Smooth muscle cell (in vitro differentiated cells): ENCODE measurements at regions not wholly inside any gene's neighbourhood (a gene's known extent, or its start where the extent isn't known, plus 50 kb on each side); places are given as distances from the start of the nearest gene placed in this dataset.

Experiments
- DNase-seq: peaks from one replicate; lab custom pipeline; 2025; ENCODE audit not compliant: unreplicated experiment; lab: John Stamatoyannopoulos, UW
- H2AFZ ChIP-seq: fragments of 200-600 bp; sonication (generic); 2 replicates; pipeline ENCODE4 v1.6.0; 2016; ENCODE audit warnings: antibody characterized with exemption, low read depth, mild to moderate bottlenecking
- H3F3A ChIP-seq: fragments of 200-600 bp; sonication (generic); 2 replicates; pipeline ENCODE4 v1.6.0; 2017; ENCODE audit warnings: antibody characterized with exemption, low read depth
- H3K27ac ChIP-seq: fragments of 200-600 bp; sonication (generic); 2 replicates; pipeline ENCODE4 v1.5.1; 2016; ENCODE audit warnings: low read depth, mild to moderate bottlenecking
- H3K27me3 ChIP-seq: fragments of 200-600 bp; sonication (generic); 2 replicates; pipeline ENCODE4 v1.6.1; 2016; ENCODE audit warnings: low read depth, mild to moderate bottlenecking
- H3K36me3 ChIP-seq: fragments of 200-600 bp; sonication (generic); 2 replicates; pipeline ENCODE4 v1.5.1; 2016; ENCODE audit warnings: low read depth
- H3K4me1 ChIP-seq: fragments of 200-600 bp; sonication (generic); 2 replicates; pipeline ENCODE4 v1.5.1; 2016; ENCODE audit warnings: low read depth
- H3K4me2 ChIP-seq: fragments of 200-600 bp; sonication (generic); 2 replicates; pipeline ENCODE4 v1.6.0; 2016; ENCODE audit warnings: mild to moderate bottlenecking
- H3K4me3 ChIP-seq: fragments of 200-600 bp; sonication (generic); 2 replicates; pipeline ENCODE4 v1.5.1; 2016; ENCODE audit warnings: mild to moderate bottlenecking
- H3K79me2 ChIP-seq: fragments of 200-600 bp; sonication (generic); 2 replicates; pipeline ENCODE4 v1.6.0; 2016; ENCODE audit warnings: low read depth, mild to moderate bottlenecking
- H3K9ac ChIP-seq: fragments of 200-600 bp; sonication (generic); 2 replicates; pipeline ENCODE4 v1.6.0; 2016; ENCODE audit warnings: low read depth
- H3K9me3 ChIP-seq: fragments of 200-600 bp; sonication (generic); replicated peaks from 2 replicates; pipeline ENCODE4 v1.5.1; 2016; ENCODE audit warnings: low read depth
- H4K20me1 ChIP-seq: fragments of 200-600 bp; sonication (generic); 2 replicates; pipeline ENCODE4 v1.6.0; 2016; ENCODE audit warnings: low read depth
- CTCF ChIP-seq: fragments of 200-600 bp; sonication (generic); IDR thresholded peaks from 2 replicates; pipeline ENCODE4 v1.5.1; 2017; ENCODE audit warnings: borderline replicate concordance, mild to moderate bottlenecking, antibody characterized with exemption; ENCODE audit not compliant: insufficient read depth, poor library complexity, severe bottlenecking
- WGBS: methylation state at CpG from one replicate; pipeline ENCODE4 v1.1.7; 2016; ENCODE audit warnings: low lambda C conversion rate; 5-methylcytosine and 5-hydroxymethylcytosine counted together

GRCh38 chr1:173267453-173267945 lies 60.4 kb upstream of the TNFSF4 start:
- H3K9me3 ChIP-seq = no peaks in the 10 kb centered on the region
- TF ChIP-seq CTCF = no peak
- no peak overlapping the region for H3K9ac ChIP-seq
- WGBS = 43% methylated on average over 2 of the region's 2 CpGs
- no peaks in the 10 kb centered on the region for H3K27me3 ChIP-seq
- H3K36me3 ChIP-seq = no peaks in the 10 kb centered on the region
- no peak overlapping the region for H3K4me3 ChIP-seq
- H4K20me1 ChIP-seq = no peaks in the 10 kb centered on the region
- no peak overlapping the region for H2AFZ ChIP-seq
- H3K79me2 ChIP-seq = no peaks in the 10 kb centered on the region
- H3K4me2 ChIP-seq = peak overlapping the region; percentile 11
- peaks cover 6% of the 10 kb centered on the region for H3F3A ChIP-seq
- peaks cover 13% of the 10 kb centered on the region for H3K4me1 ChIP-seq
- H3K27ac ChIP-seq = peak overlapping the region; percentile 51
- no peak for DNase-seq

- 97% methylated on average over 1 of the region's 1 CpG for WGBS
Observed at GRCh38 chr1:173268261-173268660, 61.1 kb upstream of the TNFSF4 start.

GRCh38 chr1:173268786-173269277 lies 61.7 kb upstream of the TNFSF4 start:
- H3K9ac ChIP-seq = no peak overlapping the region
- no peak overlapping the region for H2AFZ ChIP-seq
- DNase-seq = no peak
- H3F3A ChIP-seq = peaks cover 6% of the 10 kb centered on the region
- H3K9me3 ChIP-seq = no peaks in the 10 kb centered on the region
- no peak overlapping the region for H3K4me3 ChIP-seq
- peak overlapping the region; percentile 36 for H3K4me2 ChIP-seq
- H4K20me1 ChIP-seq = no peaks in the 10 kb centered on the region
- H3K36me3 ChIP-seq = no peaks in the 10 kb centered on the region
- no peaks in the 10 kb centered on the region for H3K27me3 ChIP-seq
- H3K79me2 ChIP-seq = no peaks in the 10 kb centered on the region
- H3K27ac ChIP-seq = peak overlapping the region; percentile 51
- H3K4me1 ChIP-seq = peaks cover 13% of the 10 kb centered on the region
- 80% methylated on average over 3 of the region's 3 CpGs for WGBS
- TF ChIP-seq CTCF = no peak

More at GRCh38 chr1:173268261-173268660, 61.1 kb upstream of the TNFSF4 start:
- peaks cover 6% of the 10 kb centered on the region for H3F3A ChIP-seq
- H3K4me2 ChIP-seq = peak overlapping the region; percentile 11
- no peaks in the 10 kb centered on the region for H3K9me3 ChIP-seq
- H3K4me1 ChIP-seq = peaks cover 13% of the 10 kb centered on the region
- no peak overlapping the region for H2AFZ ChIP-seq
- H3K4me3 ChIP-seq = no peak overlapping the region
- no peaks in the 10 kb centered on the region for H4K20me1 ChIP-seq
- H3K27me3 ChIP-seq = no peaks in the 10 kb centered on the region
- peak overlapping the region; percentile 51 for H3K27ac ChIP-seq
- H3K9ac ChIP-seq = no peak overlapping the region
- H3K79me2 ChIP-seq = no peaks in the 10 kb centered on the region
- no peaks in the 10 kb centered on the region for H3K36me3 ChIP-seq
- TF ChIP-seq CTCF = no peak
- no peak for DNase-seq
